ENCODE measurements at regions not wholly inside any gene's neighbourhood (a gene's known extent, or its start where the extent isn't known, plus 50 kb on each side); places are given as distances from the start of the nearest gene placed in this dataset.

- no peak for TF ChIP-seq EP300 (IDR thresholded peaks at IDR 0.05; ENCODE audit: borderline replicate concordance in 1 of 2, control insufficient read depth in 1 of 2, low read depth in 2 of 2, low read length in 2 of 2)
- TF ChIP-seq CBX5 (IDR thresholded peaks at IDR 0.05; ENCODE audit: low read depth): no peak
- no peak for TF ChIP-seq POLR2A (IDR thresholded peaks at IDR 0.05; ENCODE audit: low read depth, low read length)
- no peak for TF ChIP-seq CREB1 (IDR thresholded peaks at IDR 0.05; ENCODE audit: low read depth)
- no peak for TF ChIP-seq CTCF (IDR thresholded peaks at IDR 0.05 in 2 of 3, conservative IDR thresholded peaks at IDR 0.05 in 1 of 3; ENCODE audit: control insufficient read depth in 2 of 3, extremely low read depth in 1 of 3, insufficient read depth in 1 of 3, low read depth in 3 of 3, low read length in 3 of 3)
- TF ChIP-seq JUNB (IDR thresholded peaks at IDR 0.05): no peak
- TF ChIP-seq NFYA (IDR thresholded peaks at IDR 0.05; ENCODE audit: borderline replicate concordance, low read depth, low read length): no peak
- TF ChIP-seq SMAD1 (IDR thresholded peaks at IDR 0.05; ENCODE audit: low read depth, partially characterized antibody): no peak
- no peak for TF ChIP-seq EGR1 (IDR thresholded peaks at IDR 0.05; ENCODE audit: borderline replicate concordance in 1 of 2, low read depth in 2 of 2, low read length in 2 of 2)
- no peak for TF ChIP-seq TBL1XR1 (IDR thresholded peaks at IDR 0.05; ENCODE audit: low read depth, low read length)
- TF ChIP-seq NBN (IDR thresholded peaks at IDR 0.05): no peak
- no peak for TF ChIP-seq CHD1 (IDR thresholded peaks at IDR 0.05; ENCODE audit: low read depth, low read length)
Measured at GRCh38 chr16:87166934-87167333, 150.3 kb downstream of the C16orf95 start.
